LNCaP clone FGC (cell line): ENCODE measurements at regions not wholly inside any gene's neighbourhood (a gene's known extent, or its start where the extent isn't known, plus 50 kb on each side); places are given as distances from the start of the nearest gene placed in this dataset.

Experiments
- DNase-seq: peaks from one replicate; pipeline ENCODE4 v3.0.0-alpha.2; 2011; ENCODE audit warnings: low read depth
- H3K4me3 ChIP-seq: 2 replicates; pipeline ENCODE4 v1.5.1; 2011; ENCODE audit warnings: mild to moderate bottlenecking, low read depth, low read length, control low read depth
- TF ChIP-seq, protein P1 (sequence below): IDR thresholded peaks from 2 replicates; pipeline ENCODE4 v1.5.1; 2012; ENCODE audit warnings: mild to moderate bottlenecking; ENCODE audit not compliant: control insufficient read depth, insufficient read depth; ENCODE audit errors: extremely low read depth

- no peak for DNase-seq
- no peak overlapping the region for H3K4me3 ChIP-seq
- TF ChIP-seq, protein P1, sequence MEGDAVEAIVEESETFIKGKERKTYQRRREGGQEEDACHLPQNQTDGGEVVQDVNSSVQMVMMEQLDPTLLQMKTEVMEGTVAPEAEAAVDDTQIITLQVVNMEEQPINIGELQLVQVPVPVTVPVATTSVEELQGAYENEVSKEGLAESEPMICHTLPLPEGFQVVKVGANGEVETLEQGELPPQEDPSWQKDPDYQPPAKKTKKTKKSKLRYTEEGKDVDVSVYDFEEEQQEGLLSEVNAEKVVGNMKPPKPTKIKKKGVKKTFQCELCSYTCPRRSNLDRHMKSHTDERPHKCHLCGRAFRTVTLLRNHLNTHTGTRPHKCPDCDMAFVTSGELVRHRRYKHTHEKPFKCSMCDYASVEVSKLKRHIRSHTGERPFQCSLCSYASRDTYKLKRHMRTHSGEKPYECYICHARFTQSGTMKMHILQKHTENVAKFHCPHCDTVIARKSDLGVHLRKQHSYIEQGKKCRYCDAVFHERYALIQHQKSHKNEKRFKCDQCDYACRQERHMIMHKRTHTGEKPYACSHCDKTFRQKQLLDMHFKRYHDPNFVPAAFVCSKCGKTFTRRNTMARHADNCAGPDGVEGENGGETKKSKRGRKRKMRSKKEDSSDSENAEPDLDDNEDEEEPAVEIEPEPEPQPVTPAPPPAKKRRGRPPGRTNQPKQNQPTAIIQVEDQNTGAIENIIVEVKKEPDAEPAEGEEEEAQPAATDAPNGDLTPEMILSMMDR = no peak
Measured at GRCh38 chr1:81406292-81406999, 394.3 kb upstream of the ADGRL2 start.

- TF ChIP-seq, protein P1 = no peak
- no peak for DNase-seq
- no peak overlapping the region for H3K4me3 ChIP-seq
Measured at GRCh38 chr1:81398041-81398440, 402.7 kb upstream of the ADGRL2 start.

GRCh38 chr1:81392526-81393226, 408.1 kb upstream of the ADGRL2 start:
- H3K4me3 ChIP-seq = no peak overlapping the region
- DNase-seq = no peak
- TF ChIP-seq, protein P1 = no peak

GRCh38 chr1:81391125-81391828, 409.5 kb upstream of the ADGRL2 start:
- no peak for DNase-seq
- TF ChIP-seq, protein P1 = no peak
- no peak overlapping the region for H3K4me3 ChIP-seq

GRCh38 chr1:81388435-81388834, 412.3 kb upstream of the ADGRL2 start:
- TF ChIP-seq, protein P1 = no peak
- no peak for DNase-seq
- H3K4me3 ChIP-seq = no peak overlapping the region

DNA sequence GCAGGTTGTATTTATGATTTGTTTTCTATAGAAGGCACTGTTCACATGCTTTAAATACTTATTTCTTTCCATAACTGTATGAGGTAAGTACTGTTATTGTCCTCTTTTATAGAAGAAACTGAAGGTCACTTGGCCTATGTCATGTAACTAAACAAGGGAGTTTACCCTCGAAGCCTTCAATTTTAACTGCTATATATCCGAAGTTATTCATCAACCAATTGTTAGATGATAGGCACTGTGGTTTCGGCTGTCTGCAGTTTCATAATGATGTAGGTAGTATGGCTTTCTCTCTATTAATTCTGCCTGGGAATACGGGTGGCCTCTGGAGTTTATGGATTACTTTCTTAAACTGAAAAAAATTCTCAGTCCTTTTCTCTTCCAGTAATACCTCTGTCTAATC, 413.3 kb upstream of the ADGRL2 start:
- H3K4me3 ChIP-seq = no peak overlapping the region
- TF ChIP-seq, protein P1 = no peak
- DNase-seq = no peak
